ENCODE measurements at regions not wholly inside any gene's neighbourhood (a gene's known extent, or its start where the extent isn't known, plus 50 kb on each side); places are given as distances from the start of the nearest gene placed in this dataset.

DNA sequence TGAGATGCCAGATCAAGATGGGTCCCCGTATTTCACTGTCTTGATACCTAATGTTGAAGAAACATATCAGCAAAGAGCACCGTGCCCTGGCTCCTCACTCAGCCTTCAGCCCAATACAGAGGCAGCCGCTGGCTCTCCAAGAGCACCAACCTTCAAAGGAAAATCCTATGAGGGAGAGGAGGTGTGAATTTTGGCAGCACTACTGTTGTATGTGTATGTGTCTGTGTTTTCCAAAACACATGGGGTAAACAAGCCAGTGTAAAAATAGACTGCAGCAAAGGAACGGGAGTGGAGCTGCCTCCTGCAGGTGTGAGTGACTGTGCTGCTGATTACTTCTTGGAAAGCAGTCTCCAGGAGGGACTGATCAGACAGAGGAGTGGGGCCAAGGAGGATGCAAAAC, 194.0 kb upstream of the CDH5 start:
- TF ChIP-seq RAD21 (IDR thresholded peaks at IDR 0.05; ENCODE audit: low read length) (no peak), BHLHE40 (IDR thresholded peaks at IDR 0.05; ENCODE audit: low read depth, low read length) (no peak), POLR2A (IDR thresholded peaks at IDR 0.05; ENCODE audit: low read depth, low read length) (no peak), RFX5 (IDR thresholded peaks at IDR 0.05; ENCODE audit: low read depth, low read length) (no peak), CHD1 (IDR thresholded peaks at IDR 0.05; ENCODE audit: low read depth, low read length) (no peak)
- TF ChIP-seq, protein P1, sequence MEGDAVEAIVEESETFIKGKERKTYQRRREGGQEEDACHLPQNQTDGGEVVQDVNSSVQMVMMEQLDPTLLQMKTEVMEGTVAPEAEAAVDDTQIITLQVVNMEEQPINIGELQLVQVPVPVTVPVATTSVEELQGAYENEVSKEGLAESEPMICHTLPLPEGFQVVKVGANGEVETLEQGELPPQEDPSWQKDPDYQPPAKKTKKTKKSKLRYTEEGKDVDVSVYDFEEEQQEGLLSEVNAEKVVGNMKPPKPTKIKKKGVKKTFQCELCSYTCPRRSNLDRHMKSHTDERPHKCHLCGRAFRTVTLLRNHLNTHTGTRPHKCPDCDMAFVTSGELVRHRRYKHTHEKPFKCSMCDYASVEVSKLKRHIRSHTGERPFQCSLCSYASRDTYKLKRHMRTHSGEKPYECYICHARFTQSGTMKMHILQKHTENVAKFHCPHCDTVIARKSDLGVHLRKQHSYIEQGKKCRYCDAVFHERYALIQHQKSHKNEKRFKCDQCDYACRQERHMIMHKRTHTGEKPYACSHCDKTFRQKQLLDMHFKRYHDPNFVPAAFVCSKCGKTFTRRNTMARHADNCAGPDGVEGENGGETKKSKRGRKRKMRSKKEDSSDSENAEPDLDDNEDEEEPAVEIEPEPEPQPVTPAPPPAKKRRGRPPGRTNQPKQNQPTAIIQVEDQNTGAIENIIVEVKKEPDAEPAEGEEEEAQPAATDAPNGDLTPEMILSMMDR (conservative IDR thresholded peaks at IDR 0.05; ENCODE audit: low read depth, low read length) = no peak
- TF ChIP-seq, protein P2, sequence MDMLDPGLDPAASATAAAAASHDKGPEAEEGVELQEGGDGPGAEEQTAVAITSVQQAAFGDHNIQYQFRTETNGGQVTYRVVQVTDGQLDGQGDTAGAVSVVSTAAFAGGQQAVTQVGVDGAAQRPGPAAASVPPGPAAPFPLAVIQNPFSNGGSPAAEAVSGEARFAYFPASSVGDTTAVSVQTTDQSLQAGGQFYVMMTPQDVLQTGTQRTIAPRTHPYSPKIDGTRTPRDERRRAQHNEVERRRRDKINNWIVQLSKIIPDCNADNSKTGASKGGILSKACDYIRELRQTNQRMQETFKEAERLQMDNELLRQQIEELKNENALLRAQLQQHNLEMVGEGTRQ (IDR thresholded peaks at IDR 0.05; ENCODE audit: low read depth, low read length) = no peak
